GM20431 (cell line): ENCODE measurements at regions not wholly inside any gene's neighbourhood (a gene's known extent, or its start where the extent isn't known, plus 50 kb on each side); places are given as distances from the start of the nearest gene placed in this dataset.

Experiments
- in situ Hi-C: fragments of 300-500 bp; cut with MseI, MboI; formaldehyde crosslinking; loops from one replicate; pipeline ENCODE4 v1.15.0; 2020; ENCODE audit warnings: low sequenced_read_pairs; ENCODE audit not compliant: unreplicated experiment

GRCh38 chr9:28363151-28363562, 789.9 kb upstream of the C9orf72 start:
- in situ Hi-C loops: no loop called here

- in situ Hi-C loops: no loop called here
Measured at GRCh38 chr9:28365020-28365640, 791.8 kb upstream of the C9orf72 start.

GRCh38 chr9:28365728-28366127, 792.4 kb upstream of the C9orf72 start:
- in situ Hi-C loops: no loop called here

- in situ Hi-C loops: no loop called here
Measured at GRCh38 chr9:28378231-28378630, 805.0 kb upstream of the C9orf72 start.

DNA sequence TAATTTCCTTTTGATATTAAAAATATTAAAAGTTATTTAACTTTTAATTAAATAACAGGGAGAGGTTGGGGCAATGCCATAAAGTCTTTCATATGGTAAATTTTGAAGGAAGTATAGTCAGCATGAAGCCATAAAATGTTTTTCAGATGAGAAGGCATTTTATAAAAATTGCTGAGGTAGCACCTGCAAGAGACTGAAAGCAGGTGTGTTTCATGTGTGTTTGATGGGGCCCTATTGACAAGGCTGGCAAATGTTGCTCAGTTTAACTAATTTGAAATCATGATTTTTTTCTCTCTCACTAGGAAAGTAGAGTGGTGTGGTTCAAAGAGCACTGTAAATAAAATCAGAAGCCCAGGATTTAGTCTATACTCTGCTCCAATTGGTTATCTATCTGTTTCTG, 805.8 kb upstream of the C9orf72 start:
- in situ Hi-C loops: no loop called here

DNA sequence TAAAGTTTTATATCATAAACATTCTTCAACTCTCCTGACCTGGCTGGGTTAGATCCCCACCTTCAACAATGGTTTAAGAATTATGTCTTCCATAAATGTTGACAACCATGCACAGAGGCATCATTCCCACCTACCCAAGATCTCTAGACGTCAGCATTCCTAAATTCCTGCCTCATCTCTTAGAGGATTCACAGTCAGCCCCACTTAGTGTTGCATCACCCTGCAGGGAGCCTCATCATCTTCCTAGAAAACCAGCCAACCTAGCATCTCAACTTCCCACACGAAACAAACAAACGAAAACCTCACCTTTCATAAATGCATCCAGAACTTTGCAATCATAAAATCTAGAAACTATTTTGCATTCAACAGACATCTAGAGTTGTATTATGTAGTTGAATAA, 816.1 kb upstream of the C9orf72 start:
- in situ Hi-C loops: no loop called here

DNA sequence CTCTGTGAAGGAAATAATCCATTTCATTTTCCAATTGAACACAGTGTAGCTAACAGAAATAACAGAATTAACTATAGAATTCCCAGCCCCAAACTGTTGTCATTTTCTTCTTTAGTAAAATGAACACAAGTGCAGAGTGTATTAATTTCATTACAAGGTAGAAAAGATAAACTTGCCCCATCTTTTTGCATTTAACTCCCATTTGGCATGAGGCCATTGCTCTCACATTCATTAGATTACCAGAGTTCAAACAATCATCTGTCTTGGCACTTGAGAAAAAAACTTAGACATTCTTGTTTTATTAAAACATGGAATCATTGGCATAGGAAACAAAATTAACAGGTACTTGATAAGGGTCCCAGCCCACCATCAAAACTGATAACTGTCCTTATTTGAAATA, 821.5 kb upstream of the C9orf72 start:
- in situ Hi-C loops: no loop called here

DNA sequence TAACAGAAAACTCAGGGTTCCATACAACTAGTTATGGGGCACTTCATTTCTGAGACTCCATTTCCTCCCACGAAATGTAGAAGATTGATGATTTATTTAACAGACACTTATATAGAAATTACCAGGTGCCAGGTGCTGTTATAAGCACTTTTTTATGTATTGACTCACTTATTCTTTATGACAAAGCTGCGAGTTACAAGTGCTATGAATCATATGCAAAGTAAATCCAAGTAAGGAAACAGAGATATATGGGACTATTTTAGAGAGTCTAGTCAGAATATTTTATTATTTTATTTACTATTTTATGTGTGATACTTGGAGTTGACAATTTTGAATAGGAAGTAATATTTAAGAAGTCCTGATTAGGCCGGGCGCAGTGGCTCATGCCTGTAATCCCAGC, 822.8 kb upstream of the C9orf72 start:
- in situ Hi-C loops: no loop called here

DNA sequence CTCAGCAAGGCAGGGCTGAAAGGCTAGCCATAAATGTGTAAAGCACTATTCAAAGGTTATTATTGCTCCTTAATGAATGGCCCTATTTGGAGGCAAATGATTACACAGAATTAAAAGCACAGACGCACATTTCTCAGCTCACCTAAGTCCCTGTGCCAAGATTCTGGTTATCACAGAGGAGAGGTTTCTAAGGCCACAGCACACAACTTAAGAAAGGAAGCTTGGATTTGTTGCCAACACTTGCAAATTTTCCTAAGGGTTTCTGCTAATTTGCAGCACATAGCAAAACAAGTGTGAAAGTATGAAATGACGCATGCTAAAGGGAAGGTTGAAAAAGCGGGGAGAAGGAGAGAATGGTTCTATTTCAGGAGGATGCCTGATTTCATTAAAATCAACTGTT, 834.1 kb upstream of the C9orf72 start:
- in situ Hi-C loops: no loop called here

- in situ Hi-C loops: no loop called here
Measured at GRCh38 chr9:28409919-28410318, 836.6 kb upstream of the C9orf72 start.

DNA sequence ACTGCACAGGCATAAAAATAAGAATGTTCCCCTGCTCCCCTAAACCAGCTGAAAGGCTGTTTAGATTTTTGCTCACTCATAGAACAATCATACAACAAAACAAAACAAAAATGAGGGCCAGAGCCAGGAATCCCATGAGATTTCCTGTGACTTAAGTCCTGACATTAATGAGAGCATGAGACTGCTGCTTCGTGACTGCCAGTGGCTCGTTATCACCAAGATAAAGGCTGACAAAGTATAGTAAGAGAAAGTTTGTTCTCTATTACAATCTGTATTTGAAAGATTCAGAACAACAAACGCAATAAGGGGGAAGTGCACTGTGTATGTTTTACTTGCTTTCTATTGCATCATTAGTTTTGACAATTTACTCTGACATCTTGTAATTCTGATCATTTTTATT, 837.1 kb upstream of the C9orf72 start:
- in situ Hi-C loops: no loop called here

- in situ Hi-C loops: no loop called here
Measured at GRCh38 chr9:28413471-28413870, 840.2 kb upstream of the C9orf72 start.

DNA sequence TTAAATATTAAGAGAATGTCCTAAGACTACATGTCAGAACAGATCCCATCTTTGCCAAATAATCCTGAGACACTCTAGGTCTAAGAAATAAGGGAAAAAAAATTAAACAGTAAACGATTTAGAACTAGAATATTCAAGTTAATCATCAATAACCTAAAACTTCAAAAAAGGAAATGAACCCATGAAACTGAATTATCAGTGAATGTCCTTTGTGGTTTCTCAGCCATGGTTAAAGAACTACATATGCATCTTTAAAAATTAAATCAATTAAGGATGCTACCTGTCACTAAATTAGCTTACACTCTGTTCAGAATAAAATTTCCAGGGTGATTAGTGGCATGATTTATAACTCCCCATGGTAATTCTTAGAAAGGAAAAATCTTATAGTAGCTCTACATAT, 850.0 kb upstream of the C9orf72 start:
- in situ Hi-C loops: no loop called here

DNA sequence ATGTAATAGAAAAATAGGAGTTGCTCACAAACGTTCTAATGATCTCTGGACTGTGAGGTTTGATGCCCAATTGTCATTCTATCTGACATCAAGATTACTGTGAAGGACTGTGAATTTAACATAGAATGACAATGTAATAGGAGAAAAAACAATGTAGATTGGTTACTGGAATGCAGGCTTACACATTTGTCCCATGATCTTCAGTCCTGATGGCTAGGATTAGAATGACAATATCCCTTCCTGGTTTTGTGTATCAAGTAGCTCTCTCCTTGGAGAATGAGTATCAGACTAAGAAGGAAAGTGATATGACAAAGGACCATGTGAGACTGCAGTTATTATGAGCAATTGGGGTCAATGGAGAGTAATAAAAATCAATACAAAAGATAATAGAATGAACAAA, 862.2 kb upstream of the C9orf72 start:
- in situ Hi-C loops: no loop called here

DNA sequence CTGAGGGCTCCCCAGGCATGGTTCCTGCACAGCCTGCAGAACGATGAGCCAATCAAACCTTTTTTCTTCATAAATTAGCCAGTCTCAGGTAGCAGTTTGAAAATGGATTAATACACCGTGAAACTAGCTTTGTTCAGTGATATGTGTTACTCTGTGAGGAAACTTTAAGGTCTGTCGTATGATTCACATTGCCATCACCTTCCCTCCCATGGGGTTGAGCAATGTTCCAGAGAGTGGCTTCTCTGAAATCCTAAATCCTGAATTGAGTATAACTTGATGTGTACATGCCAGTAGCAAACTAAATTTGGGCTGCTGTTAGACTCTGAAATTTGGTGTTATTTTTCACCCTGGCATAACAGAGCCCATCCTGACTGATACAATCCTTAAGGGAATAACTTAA, 866.4 kb upstream of the C9orf72 start:
- in situ Hi-C loops: no loop called here

GRCh38 chr9:28443461-28443860, 870.2 kb upstream of the C9orf72 start:
- in situ Hi-C loops: no loop called here

GRCh38 chr9:28444637-28445036, 871.4 kb upstream of the C9orf72 start:
- in situ Hi-C loops: no loop called here

DNA sequence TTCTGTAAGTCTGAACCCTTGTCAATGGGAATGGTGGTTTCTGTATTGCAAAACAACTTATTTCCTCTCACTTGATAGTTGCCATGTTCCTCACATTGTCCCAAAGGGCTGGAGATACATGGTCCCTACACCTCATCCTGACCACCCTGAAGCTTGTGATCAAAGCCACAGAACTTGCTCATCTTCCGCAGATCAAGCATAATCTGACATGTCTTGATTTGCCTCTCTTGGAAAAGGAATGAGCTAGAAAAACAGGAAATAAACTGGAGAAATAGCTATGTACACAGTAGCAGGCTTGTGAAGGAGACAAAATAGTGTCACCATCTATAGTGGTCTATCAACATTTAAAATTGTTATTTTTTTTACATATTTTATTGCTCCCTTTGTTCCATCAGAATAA, 871.9 kb upstream of the C9orf72 start:
- in situ Hi-C loops: no loop called here

GRCh38 chr9:28453918-28454317, 880.6 kb upstream of the C9orf72 start:
- in situ Hi-C loops: no loop called here

DNA sequence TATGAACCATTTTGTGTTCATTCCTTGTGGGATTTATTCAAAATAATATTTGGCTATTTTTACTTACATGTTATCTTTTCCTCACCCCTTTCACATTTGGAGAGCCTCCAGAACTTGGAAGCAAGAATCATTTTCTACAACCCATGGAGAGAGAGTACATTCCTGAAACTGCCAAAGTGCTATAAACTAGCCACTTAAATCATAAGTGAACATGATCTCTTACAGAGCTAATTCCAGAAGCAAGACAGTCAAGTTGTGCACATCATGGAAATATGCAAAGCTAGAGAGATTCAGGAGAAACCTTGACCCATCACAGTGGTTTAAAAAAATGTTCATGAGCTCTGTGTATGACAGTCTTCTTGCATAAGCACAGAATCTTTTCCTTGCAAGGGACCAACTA, 883.6 kb upstream of the C9orf72 start:
- in situ Hi-C loops: no loop called here

GRCh38 chr9:28464481-28465216, 891.4 kb upstream of the C9orf72 start:
- in situ Hi-C loops: no loop called here

DNA sequence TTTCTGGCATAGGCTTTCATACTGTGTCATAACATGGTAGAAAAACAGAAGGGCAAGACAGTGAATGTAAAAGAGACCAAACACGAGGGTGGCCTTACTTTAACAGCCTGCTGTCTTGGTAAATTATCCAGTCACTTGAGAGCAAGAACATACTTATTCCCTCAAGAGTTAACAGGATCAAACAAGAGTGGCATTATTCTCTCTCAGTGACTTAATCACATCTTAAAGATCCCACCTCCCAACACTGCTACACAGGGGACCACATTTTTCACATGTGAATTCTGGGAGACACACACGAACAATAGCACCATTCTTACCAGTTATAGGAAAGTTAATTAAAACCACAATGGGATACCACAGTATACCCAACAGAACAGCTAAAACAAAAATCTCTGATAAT, 898.0 kb upstream of the C9orf72 start:
- in situ Hi-C loops: no loop called here
